Muscle of leg (tissue), 3 donors: ENCODE measurements at regions not wholly inside any gene's neighbourhood (a gene's known extent, or its start where the extent isn't known, plus 50 kb on each side); places are given as distances from the start of the nearest gene placed in this dataset.

Experiments
- DNase-seq: peaks from one replicate; pipeline ENCODE4 v3.0.0; 2013
- H3K27ac ChIP-seq: one replicate; pipeline ENCODE4 v1.5.1; 2013; ENCODE audit warnings: mild to moderate bottlenecking, low read length, control low read depth
- H3K27me3 ChIP-seq: one replicate; pipeline ENCODE4 v1.6.1; 2013; ENCODE audit warnings: low read length; ENCODE audit not compliant: control insufficient read depth, insufficient read depth
- H3K36me3 ChIP-seq: one replicate; pipeline ENCODE4 v1.6.1; 2013; ENCODE audit warnings: low read length; ENCODE audit not compliant: control insufficient read depth, insufficient read depth
- H3K4me1 ChIP-seq: one replicate; pipeline ENCODE4 v1.6.1; 2013; ENCODE audit warnings: low read length; ENCODE audit not compliant: control insufficient read depth, insufficient read depth
- H3K4me3 ChIP-seq: one replicate; pipeline ENCODE4 v1.5.1; 2013; ENCODE audit warnings: low read length, control low read depth
- H3K9me3 ChIP-seq: replicated peaks from 2 replicates; pipeline ENCODE4 v1.6.1; 2013; ENCODE audit warnings: low read depth, low read length; ENCODE audit not compliant: control insufficient read depth
- WGBS: methylation state at CpG from one replicate; pipeline ENCODE4 v1.1.5; 2013; ENCODE audit warnings: missing lambda C conversion rate; ENCODE audit not compliant: insufficient coverage; 5-methylcytosine and 5-hydroxymethylcytosine counted together

DNA sequence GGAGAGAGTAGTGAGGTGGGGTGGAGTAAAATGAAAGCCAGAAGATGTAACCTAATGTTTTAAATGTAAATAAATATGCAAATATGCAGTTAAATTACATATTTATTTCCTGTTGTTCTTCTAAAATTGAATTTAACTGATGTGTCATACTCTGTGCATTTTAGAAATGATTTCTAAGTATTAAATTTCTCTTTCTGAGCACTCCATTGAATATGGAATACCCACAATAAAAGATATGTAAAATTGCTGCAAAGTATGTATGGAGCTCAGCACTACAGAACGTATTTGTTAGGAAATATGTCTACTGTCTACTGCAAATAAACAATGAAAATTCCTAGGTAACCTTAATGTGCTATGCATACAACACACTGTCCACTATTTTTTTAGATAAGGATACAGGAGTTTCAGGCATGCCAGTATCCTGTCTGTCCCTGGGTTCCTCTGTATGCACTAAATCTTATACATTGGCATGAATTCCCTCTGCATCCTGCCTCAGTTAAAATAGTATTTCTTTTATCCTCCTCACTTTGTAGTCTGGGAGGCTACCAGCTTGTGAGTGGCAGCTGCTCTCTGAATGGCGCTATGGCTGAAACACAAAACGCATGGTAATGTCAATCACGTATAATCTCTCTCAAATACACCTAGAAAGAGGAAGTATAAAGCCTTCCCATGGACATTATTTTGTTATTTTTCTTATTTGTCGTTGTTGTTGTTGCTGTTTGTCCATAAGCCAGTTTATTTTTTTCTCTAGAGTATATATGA, 579.5 kb downstream of the PYDC2 start:
- Histone ChIP-seq H3K27me3 (no peaks in the 10 kb centered on the region), H3K4me1 (no peaks in the 10 kb centered on the region), H3K9me3 (no peaks in the 10 kb centered on the region), H3K36me3 (no peaks in the 10 kb centered on the region), H3K4me3 (no peak overlapping the region), H3K27ac (no peak overlapping the region)
- no CpG with 5 or more reads among the region's 5 CpGs for whole genome bisulfite sequencing
- DNase-seq = no peak

GRCh38 chr3:192042116-192042515, 581.2 kb downstream of the PYDC2 start:
- Histone ChIP-seq H3K4me1 (no peaks in the 10 kb centered on the region), H3K27ac (no peak overlapping the region), H3K36me3 (no peaks in the 10 kb centered on the region), H3K27me3 (no peaks in the 10 kb centered on the region), H3K9me3 (no peaks in the 10 kb centered on the region), H3K4me3 (no peak overlapping the region)
- WGBS = no CpG with 5 or more reads among the region's 3 CpGs
- no peak for DNase-seq

- no peaks in the 10 kb centered on the region for H3K36me3 ChIP-seq
- no peaks in the 10 kb centered on the region for H3K9me3 ChIP-seq
- peak; percentile 4 for DNase-seq
- H3K27me3 ChIP-seq = no peaks in the 10 kb centered on the region
- no peak overlapping the region for H3K4me3 ChIP-seq
- no peaks in the 10 kb centered on the region for H3K4me1 ChIP-seq
- H3K27ac ChIP-seq = no peak overlapping the region
- 43% methylated on average over 2 of the region's 2 CpGs for WGBS
Measured at GRCh38 chr3:192054881-192055280, 593.9 kb downstream of the PYDC2 start.

DNA sequence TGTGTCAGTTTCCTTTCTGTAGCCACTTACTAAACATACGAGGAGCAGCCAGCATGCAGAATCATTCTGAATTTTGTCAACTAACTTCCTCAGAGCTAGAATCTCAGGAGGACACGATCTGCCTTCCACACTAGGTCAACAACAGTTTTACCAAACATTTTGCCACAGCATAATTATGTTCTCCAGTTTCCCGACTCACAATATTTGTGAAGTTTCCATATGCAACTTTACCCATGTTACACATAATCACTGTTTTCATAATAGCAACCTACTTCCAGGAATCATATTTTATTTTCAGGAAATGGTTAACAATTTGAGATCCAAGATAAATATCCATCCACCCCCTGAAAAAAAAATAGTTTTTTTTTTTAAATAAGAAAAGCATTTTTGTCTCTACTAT, 595.0 kb downstream of the PYDC2 start:
- H3K4me3 ChIP-seq = no peak overlapping the region
- no peak for DNase-seq
- H3K4me1 ChIP-seq = no peaks in the 10 kb centered on the region
- no peak overlapping the region for H3K27ac ChIP-seq
- no peaks in the 10 kb centered on the region for H3K36me3 ChIP-seq
- 80% methylated on average over 1 of the region's 3 CpGs for WGBS
- H3K27me3 ChIP-seq = no peaks in the 10 kb centered on the region
- H3K9me3 ChIP-seq = no peaks in the 10 kb centered on the region

- H3K27me3 ChIP-seq = no peaks in the 10 kb centered on the region
- no peak overlapping the region for H3K4me3 ChIP-seq
- DNase-seq = no peak
- H3K4me1 ChIP-seq = no peaks in the 10 kb centered on the region
- no peaks in the 10 kb centered on the region for H3K36me3 ChIP-seq
- no CpG with 5 or more reads among the region's 3 CpGs for WGBS
- H3K27ac ChIP-seq = no peak overlapping the region
- H3K9me3 ChIP-seq = no peaks in the 10 kb centered on the region
Measured at GRCh38 chr3:192057261-192057660, 596.3 kb downstream of the PYDC2 start.

GRCh38 chr3:192060160-192060781, 599.3 kb downstream of the PYDC2 start:
- H3K27me3 ChIP-seq = no peaks in the 10 kb centered on the region
- H3K4me3 ChIP-seq = no peak overlapping the region
- H3K36me3 ChIP-seq = no peaks in the 10 kb centered on the region
- no peak overlapping the region for H3K27ac ChIP-seq
- no peak for DNase-seq
- H3K9me3 ChIP-seq = no peaks in the 10 kb centered on the region
- WGBS = no CpG with 5 or more reads among the region's 3 CpGs
- no peaks in the 10 kb centered on the region for H3K4me1 ChIP-seq

- WGBS = no CpG with 5 or more reads among the region's 2 CpGs
- Histone ChIP-seq H3K4me1 (no peaks in the 10 kb centered on the region), H3K9me3 (no peaks in the 10 kb centered on the region), H3K27me3 (no peaks in the 10 kb centered on the region), H3K27ac (no peak overlapping the region), H3K4me3 (no peak overlapping the region), H3K36me3 (no peaks in the 10 kb centered on the region)
- no peak for DNase-seq
Measured at GRCh38 chr3:192061426-192061825, 600.5 kb downstream of the PYDC2 start.

DNA sequence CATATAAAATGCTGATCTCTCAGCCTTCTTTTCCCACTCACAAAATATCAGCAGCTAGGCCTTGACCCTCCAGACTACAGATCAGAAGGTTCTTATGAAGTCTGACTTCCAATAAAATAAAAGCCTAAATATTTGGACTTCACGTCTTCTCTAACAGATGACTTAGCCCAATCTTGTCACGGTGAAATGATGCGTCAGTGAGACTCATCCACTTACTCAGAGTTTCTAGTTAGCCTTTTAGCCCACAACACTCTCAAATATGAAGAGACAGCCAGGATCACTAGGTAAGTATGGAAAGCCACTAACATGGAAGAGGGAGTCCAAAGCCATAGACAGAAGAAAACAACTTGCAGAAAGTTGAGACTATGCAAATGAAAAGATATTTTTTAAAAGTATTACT, 601.2 kb downstream of the PYDC2 start:
- Histone ChIP-seq H3K4me1 (no peaks in the 10 kb centered on the region), H3K27ac (no peak overlapping the region), H3K9me3 (no peaks in the 10 kb centered on the region), H3K36me3 (no peaks in the 10 kb centered on the region), H3K4me3 (no peak overlapping the region), H3K27me3 (no peaks in the 10 kb centered on the region)
- WGBS = no CpG with 5 or more reads among the region's 3 CpGs
- DNase-seq = no peak

DNA sequence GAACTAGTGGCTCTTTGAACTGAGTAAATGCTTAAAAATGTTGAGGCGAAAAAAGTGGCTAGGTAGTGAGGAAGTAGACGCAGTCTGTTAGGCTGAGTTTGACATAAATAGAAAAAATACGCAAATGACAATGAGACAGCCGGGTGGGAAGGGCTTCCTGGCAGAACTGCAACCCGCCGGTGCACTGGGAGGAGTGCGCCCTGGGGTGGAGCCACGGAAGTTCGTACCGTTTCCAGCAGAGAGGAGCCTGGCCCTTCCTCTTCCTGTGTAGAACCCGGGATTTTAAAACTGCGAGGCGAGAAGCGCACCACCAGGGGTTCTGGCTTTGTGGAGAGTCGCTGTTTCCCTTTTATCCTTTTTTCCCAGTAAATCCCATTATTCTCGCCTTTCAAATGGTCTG, 602.6 kb downstream of the PYDC2 start:
- Histone ChIP-seq H3K27ac (no peak overlapping the region), H3K4me3 (no peak overlapping the region), H3K9me3 (no peaks in the 10 kb centered on the region), H3K4me1 (no peaks in the 10 kb centered on the region), H3K36me3 (no peaks in the 10 kb centered on the region), H3K27me3 (no peaks in the 10 kb centered on the region)
- DNase-seq = peak; percentile 8
- WGBS = 53% methylated on average over 9 of the region's 16 CpGs

- WGBS = no CpG with 5 or more reads among the region's 1 CpG
- no peaks in the 10 kb centered on the region for H3K9me3 ChIP-seq
- no peak overlapping the region for H3K4me3 ChIP-seq
- H3K27ac ChIP-seq = no peak overlapping the region
- no peaks in the 10 kb centered on the region for H3K4me1 ChIP-seq
- H3K36me3 ChIP-seq = no peaks in the 10 kb centered on the region
- DNase-seq = no peak
- no peaks in the 10 kb centered on the region for H3K27me3 ChIP-seq
Measured at GRCh38 chr3:192064959-192065358, 604.0 kb downstream of the PYDC2 start.
